Activated naive CD8-positive, alpha-beta T cell treated with anti-CD3 and anti-CD28 coated beads, Interleukin-2, amount 10 ng/mL, durations not matched to agents 7 days and 5 days (primary cell): ENCODE measurements at regions not wholly inside any gene's neighbourhood (a gene's known extent, or its start where the extent isn't known, plus 50 kb on each side); places are given as distances from the start of the nearest gene placed in this dataset.
"Not testable (repeated sequence)": the region's sequence is repeated elsewhere in the genome, so short reads cannot be mapped to it uniquely, and the experiment has no call there.

Experiments used
- ATAC-seq: fragments of 150-1000 bp; cut with Tn5 transposase; one replicate; pipeline ENCODE4 v1.10.0; 2021; ENCODE audit warnings: low read depth, moderate library complexity
- POLR2A ChIA-PET: fragments of 350-600 bp; sonication (Branson Sonifier 250); formaldehyde crosslinking; loops from one replicate; lab custom pipeline; 2021; ENCODE audit warnings: antibody characterized with exemption; lab: Charles Lee
- DNase-seq: peaks from one replicate; pipeline ENCODE4 v3.0.0; 2021
- H3K27ac Mint-ChIP-seq: one replicate; pipeline ENCODE4 v1.8.0; 2022; ENCODE audit warnings: mild to moderate bottlenecking, mixed read lengths
- H3K27me3 Mint-ChIP-seq: one replicate; pipeline ENCODE4 v1.8.0; 2022; ENCODE audit warnings: mild to moderate bottlenecking, moderate library complexity, mixed read lengths
- H3K36me3 Mint-ChIP-seq: one replicate; pipeline ENCODE4 v1.8.0; 2021; ENCODE audit warnings: mild to moderate bottlenecking, mixed read lengths
- H3K4me1 Mint-ChIP-seq: one replicate; pipeline ENCODE4 v1.8.0; 2021; ENCODE audit warnings: mixed read lengths
- H3K4me3 Mint-ChIP-seq: one replicate; pipeline ENCODE4 v1.8.0; 2022; ENCODE audit warnings: mild to moderate bottlenecking, moderate library complexity, mixed read lengths
- H3K9me3 Mint-ChIP-seq: one replicate; pipeline ENCODE4 v1.8.0; 2021; ENCODE audit warnings: mixed read lengths

GRCh38 chr5:60489856-60490255 is 210.1 kb downstream of the DEPDC1B start:
- POLR2A ChIA-PET, result no interaction called here
- H3K36me3 Mint-ChIP-seq, result no peaks in the 10 kb centered on the region
- H3K27ac Mint-ChIP-seq, result no peak overlapping the region
- DNase-seq, result no peak
- H3K27me3 Mint-ChIP-seq, result peaks cover 2% of the 10 kb centered on the region
- peaks cover 3% of the 10 kb centered on the region for H3K9me3 Mint-ChIP-seq
- no peak overlapping the region for H3K4me3 Mint-ChIP-seq
- ATAC-seq, result no peak
- no peaks in the 10 kb centered on the region for H3K4me1 Mint-ChIP-seq

GRCh38 chr5:60489377-60489776 is 210.6 kb downstream of the DEPDC1B start:
- no peak for ATAC-seq
- H3K4me3 Mint-ChIP-seq, result no peak overlapping the region

GRCh38 chr5:60488466-60489130 is 211.4 kb downstream of the DEPDC1B start:
- no peak overlapping the region for H3K4me3 Mint-ChIP-seq
- H3K9me3 Mint-ChIP-seq, result peaks cover 1% of the 10 kb centered on the region
- no peaks in the 10 kb centered on the region for H3K4me1 Mint-ChIP-seq
- no peaks in the 10 kb centered on the region for H3K36me3 Mint-ChIP-seq
- POLR2A ChIA-PET, result no interaction called here
- no peak for ATAC-seq
- peaks cover 2% of the 10 kb centered on the region for H3K27me3 Mint-ChIP-seq
- no peak for DNase-seq
- no peak overlapping the region for H3K27ac Mint-ChIP-seq

More at GRCh38 chr5:60489377-60489776, 210.6 kb downstream of the DEPDC1B start:
- POLR2A ChIA-PET, result no interaction called here
- H3K4me1 Mint-ChIP-seq, result no peaks in the 10 kb centered on the region
- peaks cover 3% of the 10 kb centered on the region for H3K9me3 Mint-ChIP-seq
- no peaks in the 10 kb centered on the region for H3K36me3 Mint-ChIP-seq
- H3K27me3 Mint-ChIP-seq, result peaks cover 2% of the 10 kb centered on the region
- no peak for DNase-seq
- H3K27ac Mint-ChIP-seq, result no peak overlapping the region

- Mint-ChIP-seq H3K36me3 (no peaks in the 10 kb centered on the region), H3K27ac (no peak overlapping the region), H3K9me3 (no peaks in the 10 kb centered on the region), H3K27me3 (no peaks in the 10 kb centered on the region), H3K4me1 (no peaks in the 10 kb centered on the region), H3K4me3 (no peak overlapping the region)
- POLR2A ChIA-PET, result no interaction called here
- DNase-seq (no peak), ATAC-seq (no peak)
These were observed 212.0 kb downstream of the DEPDC1B start for GRCh38 chr5:60487885-60488442.

- no peak for DNase-seq
- H3K9me3 Mint-ChIP-seq, result no peaks in the 10 kb centered on the region
- H3K4me1 Mint-ChIP-seq, result no peaks in the 10 kb centered on the region
- H3K4me3 Mint-ChIP-seq, result no peak overlapping the region
- POLR2A ChIA-PET, result no interaction called here
- H3K27ac Mint-ChIP-seq, result no peak overlapping the region
- ATAC-seq, result no peak
- H3K27me3 Mint-ChIP-seq, result no peaks in the 10 kb centered on the region
- H3K36me3 Mint-ChIP-seq, result no peaks in the 10 kb centered on the region
These were observed 212.5 kb downstream of the DEPDC1B start for GRCh38 chr5:60487476-60487875.

GRCh38 chr5:60485361-60485760 is 214.6 kb downstream of the DEPDC1B start:
- ATAC-seq (no peak), DNase-seq (no peak)
- Mint-ChIP-seq H3K27me3 (peaks cover 7% of the 10 kb centered on the region), H3K36me3 (no peaks in the 10 kb centered on the region), H3K4me3 (no peak overlapping the region), H3K27ac (no peak overlapping the region), H3K9me3 (no peaks in the 10 kb centered on the region), H3K4me1 (no peaks in the 10 kb centered on the region)
- POLR2A ChIA-PET, result no interaction called here

- peaks cover 7% of the 10 kb centered on the region for H3K27me3 Mint-ChIP-seq
These were observed 216.9 kb downstream of the DEPDC1B start for GRCh38 chr5:60483050-60483449.

GRCh38 chr5:60482301-60482700 is 217.7 kb downstream of the DEPDC1B start:
- no peak overlapping the region for H3K27ac Mint-ChIP-seq
- POLR2A ChIA-PET, result no interaction called here

More at GRCh38 chr5:60483050-60483449, 216.9 kb downstream of the DEPDC1B start:
- Mint-ChIP-seq H3K9me3 (no peaks in the 10 kb centered on the region), H3K4me3 (no peak overlapping the region), H3K36me3 (no peaks in the 10 kb centered on the region), H3K4me1 (no peaks in the 10 kb centered on the region), H3K27ac (no peak overlapping the region)
- DNase-seq, result no peak
- POLR2A ChIA-PET, result no interaction called here
- no peak for ATAC-seq

GRCh38 chr5:60479542-60479941 is 220.4 kb downstream of the DEPDC1B start:
- Mint-ChIP-seq H3K27me3 (peaks cover 7% of the 10 kb centered on the region), H3K36me3 (no peaks in the 10 kb centered on the region), H3K9me3 (no peaks in the 10 kb centered on the region), H3K4me3 (no peak overlapping the region), H3K4me1 (no peaks in the 10 kb centered on the region), H3K27ac (no peak overlapping the region)
- DNase-seq (no peak), ATAC-seq (no peak)
- POLR2A ChIA-PET, result no interaction called here

More at GRCh38 chr5:60482301-60482700, 217.7 kb downstream of the DEPDC1B start:
- no peaks in the 10 kb centered on the region for H3K36me3 Mint-ChIP-seq
- H3K4me3 Mint-ChIP-seq, result no peak overlapping the region
- H3K27me3 Mint-ChIP-seq, result peaks cover 7% of the 10 kb centered on the region
- ATAC-seq (no peak), DNase-seq (no peak)
- no peaks in the 10 kb centered on the region for H3K4me1 Mint-ChIP-seq
- H3K9me3 Mint-ChIP-seq, result no peaks in the 10 kb centered on the region

- POLR2A ChIA-PET, result no interaction called here
- ATAC-seq (no peak), DNase-seq (no peak)
- no peaks in the 10 kb centered on the region for H3K9me3 Mint-ChIP-seq
- H3K27me3 Mint-ChIP-seq, result peaks cover 7% of the 10 kb centered on the region
- no peak overlapping the region for H3K27ac Mint-ChIP-seq
- no peak overlapping the region for H3K4me3 Mint-ChIP-seq
- H3K4me1 Mint-ChIP-seq, result no peaks in the 10 kb centered on the region
- H3K36me3 Mint-ChIP-seq, result no peaks in the 10 kb centered on the region
These were observed 222.1 kb downstream of the DEPDC1B start for GRCh38 chr5:60477849-60478248.

GRCh38 chr5:60473654-60474053 is 226.3 kb downstream of the DEPDC1B start:
- Mint-ChIP-seq H3K4me3 (no peak overlapping the region), H3K36me3 (no peaks in the 10 kb centered on the region), H3K27ac (no peak overlapping the region), H3K27me3 (no peaks in the 10 kb centered on the region), H3K4me1 (no peaks in the 10 kb centered on the region), H3K9me3 (no peaks in the 10 kb centered on the region)
- no peak for DNase-seq
- ATAC-seq, result no peak
- POLR2A ChIA-PET, result no interaction called here

GRCh38 chr5:60473027-60473426 is 226.9 kb downstream of the DEPDC1B start:
- H3K27me3 Mint-ChIP-seq, DNase-seq, ATAC-seq, H3K27ac Mint-ChIP-seq, POLR2A ChIA-PET, H3K4me1 Mint-ChIP-seq, H3K4me3 Mint-ChIP-seq, H3K36me3 Mint-ChIP-seq, H3K9me3 Mint-ChIP-seq: not testable (repeated sequence)

- no peak overlapping the region for H3K27ac Mint-ChIP-seq
- no peaks in the 10 kb centered on the region for H3K36me3 Mint-ChIP-seq
- DNase-seq (no peak), ATAC-seq (no peak)
- H3K9me3 Mint-ChIP-seq, result no peaks in the 10 kb centered on the region
- H3K4me3 Mint-ChIP-seq, result no peak overlapping the region
- no peaks in the 10 kb centered on the region for H3K4me1 Mint-ChIP-seq
- peaks cover 3% of the 10 kb centered on the region for H3K27me3 Mint-ChIP-seq
- POLR2A ChIA-PET, result no interaction called here
These were observed 229.1 kb downstream of the DEPDC1B start for GRCh38 chr5:60470881-60471280.

GRCh38 chr5:60469286-60469685 is 230.7 kb downstream of the DEPDC1B start:
- ATAC-seq, result no peak
- POLR2A ChIA-PET, result no interaction called here
- H3K27ac Mint-ChIP-seq, result no peak overlapping the region
- no peak overlapping the region for H3K4me3 Mint-ChIP-seq
- H3K4me1 Mint-ChIP-seq, result no peaks in the 10 kb centered on the region
- no peak for DNase-seq
- no peaks in the 10 kb centered on the region for H3K9me3 Mint-ChIP-seq
- H3K36me3 Mint-ChIP-seq, result no peaks in the 10 kb centered on the region
- H3K27me3 Mint-ChIP-seq, result peaks cover 3% of the 10 kb centered on the region
